NB4 (cell line): ENCODE measurements at regions not wholly inside any gene's neighbourhood (a gene's known extent, or its start where the extent isn't known, plus 50 kb on each side); places are given as distances from the start of the nearest gene placed in this dataset.
"Not testable (repeated sequence)": the region's sequence is repeated elsewhere in the genome, so short reads cannot be mapped to it uniquely, and the experiment has no call there.

Experiments
- CTCF ChIP-seq: IDR thresholded peaks from one replicate; pipeline ENCODE4 v1.5.1; 2012; ENCODE audit warnings: low read depth, low read length
- MAX ChIP-seq: IDR thresholded peaks from 2 replicates; pipeline ENCODE4 v1.6.1; 2011; ENCODE audit warnings: low read depth, low read length
- POLR2A ChIP-seq: IDR thresholded peaks from 2 replicates; pipeline ENCODE4 v1.6.1; 2011; ENCODE audit warnings: mild to moderate bottlenecking; ENCODE audit not compliant: insufficient read length; ENCODE audit errors: extremely low read depth

GRCh38 chr5:106979178-106979577 is 691.6 kb downstream of the EFNA5 start:
- TF ChIP-seq CTCF, MAX, POLR2A: not testable (repeated sequence)
